Body of pancreas (tissue), 4 donors: ENCODE measurements at regions not wholly inside any gene's neighbourhood (a gene's known extent, or its start where the extent isn't known, plus 50 kb on each side); places are given as distances from the start of the nearest gene placed in this dataset.

Source experiments
- CTCF ChIP-seq, 7 experiments: fragments of 450-650 bp in 4 of 7; fragments of 200-600 bp in 3 of 7; sonication (generic) in 3 of 7; IDR thresholded peaks; one replicate each; pipeline ENCODE4 v1.5.1; 2016 to 2019; ENCODE audit warnings: antibody characterized with exemption in 7 of 7
- POLR2A ChIP-seq, 3 donors: fragments of 450-650 bp; IDR thresholded peaks; one replicate each; pipeline ENCODE4 v1.6.1; 2016; ENCODE audit warnings: antibody characterized with exemption in 3 of 3, mild to moderate bottlenecking in 2 of 3

GRCh38 chr16:86637744-86638143, 59.4 kb downstream of the FOXL1 start:
- TF ChIP-seq CTCF (IDR thresholded peaks at IDR 0.05) (no peak), POLR2A (IDR thresholded peaks at IDR 0.05) (no peak)
